ENCODE measurements at regions not wholly inside any gene's neighbourhood (a gene's known extent, or its start where the extent isn't known, plus 50 kb on each side); places are given as distances from the start of the nearest gene placed in this dataset.

DNA sequence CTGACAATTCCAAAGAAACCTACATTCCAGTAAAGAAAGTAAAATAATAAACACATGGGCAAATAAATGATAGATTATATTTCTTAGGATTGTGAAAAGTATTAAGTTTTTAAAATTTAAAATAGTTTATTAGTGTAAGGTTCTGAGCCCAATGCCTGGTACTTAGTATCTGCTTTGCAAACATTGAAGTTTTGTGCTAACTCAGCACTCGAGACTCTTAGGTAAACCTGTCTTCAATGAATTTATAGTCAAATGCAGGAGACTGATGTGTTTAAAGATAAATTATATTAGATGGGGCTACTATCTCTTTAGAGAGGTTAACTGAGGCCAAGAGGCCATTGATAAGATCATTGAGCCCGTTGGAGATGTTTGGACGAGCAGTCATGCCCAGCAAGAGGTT is 138.3 kb upstream of the SALL1 start:
- TF ChIP-seq ZNF8 (CRISPR knock-in tag; IDR thresholded peaks at IDR 0.05) (no peak), ISL1 (CRISPR knock-in tag; IDR thresholded peaks at IDR 0.05) (no peak), SNAI2 (CRISPR knock-in tag; IDR thresholded peaks at IDR 0.05) (no peak), ZC3H10 (CRISPR knock-in tag; IDR thresholded peaks at IDR 0.05) (no peak), GLIS3 (CRISPR knock-in tag; IDR thresholded peaks at IDR 0.05) (no peak), POU6F1 (CRISPR knock-in tag; IDR thresholded peaks at IDR 0.05; ENCODE audit: borderline replicate concordance, low read depth) (no peak), ZFP3 (CRISPR knock-in tag; IDR thresholded peaks at IDR 0.05) (no peak)
- no peak for ATAC-seq

DNA sequence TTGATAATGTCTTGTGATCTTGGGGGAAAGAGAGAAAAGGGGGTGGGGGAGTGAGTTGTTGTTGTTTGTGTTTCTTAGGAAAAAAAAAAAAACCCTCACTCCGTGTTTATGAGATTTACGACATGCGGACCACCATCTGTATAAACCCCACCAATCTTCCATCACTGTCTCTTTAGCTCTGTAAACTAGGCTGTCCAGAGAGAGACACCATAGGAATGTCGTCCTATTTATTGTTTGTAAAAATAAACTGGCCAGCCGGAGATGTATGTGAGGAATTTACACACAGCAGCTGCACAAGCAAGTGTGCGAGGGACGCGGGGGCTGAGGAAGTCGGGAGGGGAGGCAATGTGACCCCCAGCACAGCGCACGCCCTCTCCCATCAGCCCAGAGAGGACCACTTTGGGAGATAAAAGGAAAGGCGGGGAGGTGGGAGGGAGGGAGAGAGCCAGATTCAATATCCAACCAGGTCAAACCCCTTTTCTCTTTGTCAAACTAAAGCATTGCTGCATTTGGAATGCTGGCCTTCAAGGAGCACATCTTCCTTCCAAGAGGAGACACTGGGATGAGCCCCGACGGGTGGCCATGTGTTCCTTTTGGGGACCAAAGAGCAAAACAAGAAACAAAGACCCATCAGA is 136.2 kb upstream of the SALL1 start:
- TF ChIP-seq ZFP30 (CRISPR knock-in tag; IDR thresholded peaks at IDR 0.05) (no peak), POU6F1 (CRISPR knock-in tag; IDR thresholded peaks at IDR 0.05; ENCODE audit: borderline replicate concordance, low read depth) (no peak), TOX (CRISPR knock-in tag; IDR thresholded peaks at IDR 0.05; ENCODE audit: borderline replicate concordance) (no peak), OSR1 (CRISPR knock-in tag; IDR thresholded peaks at IDR 0.05) (no peak), CSRNP3 (CRISPR knock-in tag; IDR thresholded peaks at IDR 0.05) (no peak), ARNTL (CRISPR knock-in tag; IDR thresholded peaks at IDR 0.05; ENCODE audit: borderline replicate concordance, low read depth) (no peak), PPARA (CRISPR knock-in tag; IDR thresholded peaks at IDR 0.05; ENCODE audit: borderline replicate concordance) (no peak), GLIS3 (CRISPR knock-in tag; IDR thresholded peaks at IDR 0.05) (no peak), RARB (CRISPR knock-in tag; IDR thresholded peaks at IDR 0.05) (no peak), ZC3H10 (CRISPR knock-in tag; IDR thresholded peaks at IDR 0.05) (no peak), ZNF565 (CRISPR knock-in tag; conservative IDR thresholded peaks at IDR 0.05; ENCODE audit: low read depth) (no peak), ZFP3 (CRISPR knock-in tag; IDR thresholded peaks at IDR 0.05) (no peak), ZNF70 (CRISPR knock-in tag; IDR thresholded peaks at IDR 0.05) (no peak), ESRRG (CRISPR knock-in tag; IDR thresholded peaks at IDR 0.05) (no peak), ZNF8 (CRISPR knock-in tag; IDR thresholded peaks at IDR 0.05) (no peak), TCF4 (CRISPR knock-in tag; IDR thresholded peaks at IDR 0.05; ENCODE audit: borderline replicate concordance) (no peak), BACH2 (CRISPR knock-in tag; IDR thresholded peaks at IDR 0.05; ENCODE audit: borderline replicate concordance) (no peak), SNAI2 (CRISPR knock-in tag; IDR thresholded peaks at IDR 0.05) (no peak)
- TF ChIP-seq, protein P1, sequence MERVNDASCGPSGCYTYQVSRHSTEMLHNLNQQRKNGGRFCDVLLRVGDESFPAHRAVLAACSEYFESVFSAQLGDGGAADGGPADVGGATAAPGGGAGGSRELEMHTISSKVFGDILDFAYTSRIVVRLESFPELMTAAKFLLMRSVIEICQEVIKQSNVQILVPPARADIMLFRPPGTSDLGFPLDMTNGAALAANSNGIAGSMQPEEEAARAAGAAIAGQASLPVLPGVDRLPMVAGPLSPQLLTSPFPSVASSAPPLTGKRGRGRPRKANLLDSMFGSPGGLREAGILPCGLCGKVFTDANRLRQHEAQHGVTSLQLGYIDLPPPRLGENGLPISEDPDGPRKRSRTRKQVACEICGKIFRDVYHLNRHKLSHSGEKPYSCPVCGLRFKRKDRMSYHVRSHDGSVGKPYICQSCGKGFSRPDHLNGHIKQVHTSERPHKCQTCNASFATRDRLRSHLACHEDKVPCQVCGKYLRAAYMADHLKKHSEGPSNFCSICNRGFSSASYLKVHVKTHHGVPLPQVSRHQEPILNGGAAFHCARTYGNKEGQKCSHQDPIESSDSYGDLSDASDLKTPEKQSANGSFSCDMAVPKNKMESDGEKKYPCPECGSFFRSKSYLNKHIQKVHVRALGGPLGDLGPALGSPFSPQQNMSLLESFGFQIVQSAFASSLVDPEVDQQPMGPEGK (CRISPR knock-in tag; IDR thresholded peaks at IDR 0.05; ENCODE audit: borderline replicate concordance): no peak
- TF ChIP-seq, protein P2, sequence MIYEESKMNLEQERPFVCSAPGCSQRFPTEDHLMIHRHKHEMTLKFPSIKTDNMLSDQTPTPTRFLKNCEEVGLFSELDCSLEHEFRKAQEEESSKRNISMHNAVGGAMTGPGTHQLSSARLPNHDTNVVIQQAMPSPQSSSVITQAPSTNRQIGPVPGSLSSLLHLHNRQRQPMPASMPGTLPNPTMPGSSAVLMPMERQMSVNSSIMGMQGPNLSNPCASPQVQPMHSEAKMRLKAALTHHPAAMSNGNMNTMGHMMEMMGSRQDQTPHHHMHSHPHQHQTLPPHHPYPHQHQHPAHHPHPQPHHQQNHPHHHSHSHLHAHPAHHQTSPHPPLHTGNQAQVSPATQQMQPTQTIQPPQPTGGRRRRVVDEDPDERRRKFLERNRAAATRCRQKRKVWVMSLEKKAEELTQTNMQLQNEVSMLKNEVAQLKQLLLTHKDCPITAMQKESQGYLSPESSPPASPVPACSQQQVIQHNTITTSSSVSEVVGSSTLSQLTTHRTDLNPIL (CRISPR knock-in tag; IDR thresholded peaks at IDR 0.05; ENCODE audit: low read depth): no peak

GRCh38 chr16:51286272-51286671 is 135.2 kb upstream of the SALL1 start:
- TF ChIP-seq ESRRG (CRISPR knock-in tag; IDR thresholded peaks at IDR 0.05): no peak
- TF ChIP-seq BACH2 (CRISPR knock-in tag; IDR thresholded peaks at IDR 0.05; ENCODE audit: borderline replicate concordance): no peak
- no peak for TF ChIP-seq RARB (CRISPR knock-in tag; IDR thresholded peaks at IDR 0.05)
- TF ChIP-seq POU6F1 (CRISPR knock-in tag; IDR thresholded peaks at IDR 0.05; ENCODE audit: borderline replicate concordance, low read depth): no peak
- no peak for TF ChIP-seq CSRNP3 (CRISPR knock-in tag; IDR thresholded peaks at IDR 0.05)
- TF ChIP-seq ZNF70 (CRISPR knock-in tag; IDR thresholded peaks at IDR 0.05): no peak
- ATAC-seq: no peak

More for the DNA sequence above, 136.2 kb upstream of the SALL1 start:
- no peak for ATAC-seq
